GM12878 (cell line): ENCODE measurements at regions not wholly inside any gene's neighbourhood (a gene's known extent, or its start where the extent isn't known, plus 50 kb on each side); places are given as distances from the start of the nearest gene placed in this dataset.
"Not testable (repeated sequence)": the region's sequence is repeated elsewhere in the genome, so short reads cannot be mapped to it uniquely, and the experiment has no call there.

ENCODE experiments used
- ATAC-seq: fragments of 200-7000 bp; cut with Tn5 transposase; 3 replicates; pipeline ENCODE4 v1.9.1; 2020; ENCODE audit warnings: mild to moderate bottlenecking, moderate library complexity
- BruUV-seq: library from RNA; stranded (reverse); fragments of 400-500 nt; replicated peaks from 2 replicates; lab custom pipeline; 2021; lab: Mats Ljungman, UMichigan
- CTCF ChIA-PET: fragments of 300-600 bp; sonication (Branson Sonifier 250); formaldehyde crosslinking; extraction: SDS; loops from one replicate; lab custom pipeline; 2021; ENCODE audit warnings: inconsistent platforms; lab: Yijun Ruan, JAX
- POLR2A ChIA-PET: fragments of 350-600 bp; formaldehyde crosslinking; extraction: SDS; loops from one replicate; lab custom pipeline; 2021; ENCODE audit warnings: inconsistent platforms; lab: Charles Lee
- RAD21 ChIA-PET: fragments of 300-600 bp; sonication (Branson Sonifier 250); formaldehyde crosslinking; loops from one replicate; lab custom pipeline; 2023; ENCODE audit warnings: antibody characterized with exemption; ENCODE audit not compliant: unreplicated experiment; lab: Charles Lee
- SMC1A ChIA-PET: fragments of 300-600 bp; sonication (Branson Sonifier 250); formaldehyde crosslinking; loops from one replicate; lab custom pipeline; 2023; ENCODE audit not compliant: unreplicated experiment, uncharacterized antibody; lab: Charles Lee
- DNase-seq: peaks from one replicate; pipeline ENCODE4 v3.0.0-alpha.2; 2011; ENCODE audit warnings: low read depth, low spot score
- FAIRE-seq: peaks from 3 replicates; lab custom pipeline; 2011; peaks lifted over from hg19 to GRCh38; lab: Jason Lieb, UNC
- H2AFZ ChIP-seq: 2 replicates; pipeline ENCODE4 v1.6.0; 2011; ENCODE audit warnings: low read depth, low read length, control low read depth; ENCODE audit not compliant: control insufficient read depth
- H3K27ac ChIP-seq: 2 replicates; pipeline ENCODE4 v1.5.1; 2011; ENCODE audit warnings: control low read depth; ENCODE audit not compliant: control insufficient read depth, insufficient read depth
- H3K27me3 ChIP-seq, 2 experiments: replicated peaks in 1 of 2; 2 replicates each; pipeline versions ENCODE4 v1.6.0 to v1.6.1; 2011; ENCODE audit warnings: low read length in 1 of 2; ENCODE audit not compliant: control insufficient read depth in 2 of 2, insufficient read depth in 2 of 2
- H3K36me3 ChIP-seq, 2 experiments: 2 replicates each; pipeline ENCODE4 v1.5.1; 2011; ENCODE audit warnings: low read length in 1 of 2; ENCODE audit not compliant: control insufficient read depth in 2 of 2, insufficient read depth in 2 of 2
- H3K4me1 ChIP-seq: 2 replicates; pipeline ENCODE4 v1.6.1; 2011; ENCODE audit warnings: mild to moderate bottlenecking, low read length, moderate library complexity, mixed read lengths; ENCODE audit not compliant: control insufficient read depth, insufficient read depth
- H3K4me2 ChIP-seq: 2 replicates; pipeline ENCODE4 v1.6.0; 2011; ENCODE audit warnings: control low read depth; ENCODE audit not compliant: control insufficient read depth, insufficient read depth
- H3K4me3 ChIP-seq: fragments of 200-600 bp; sonication (generic); 2 replicates; pipeline ENCODE4 v1.5.1; 2016
- H3K79me2 ChIP-seq: 2 replicates; pipeline ENCODE4 v1.6.0; 2011; ENCODE audit warnings: low read length; ENCODE audit not compliant: control insufficient read depth, insufficient read depth
- H3K9ac ChIP-seq: 2 replicates; pipeline ENCODE4 v1.8.0; 2011; ENCODE audit warnings: low read length, control low read depth, mixed read lengths; ENCODE audit not compliant: control insufficient read depth, insufficient read depth
- H3K9me3 ChIP-seq: replicated peaks from 3 replicates; pipeline ENCODE4 v1.5.1; 2011; ENCODE audit warnings: mild to moderate bottlenecking, low read length; ENCODE audit not compliant: control insufficient read depth, insufficient read depth
- H4K20me1 ChIP-seq: 2 replicates; pipeline ENCODE4 v1.6.0; 2011; ENCODE audit not compliant: control insufficient read depth, insufficient read depth
- EGR1 ChIP-seq, 2 experiments: IDR thresholded peaks; 1 replicate in 1 of 2; 2 replicates in 1 of 2; pipeline ENCODE4 v1.6.1; 2011 to 2012; ENCODE audit warnings: low read depth in 2 of 2, low read length in 2 of 2, borderline replicate concordance in 1 of 2, mild to moderate bottlenecking in 1 of 2, moderate library complexity in 1 of 2
- FOS ChIP-seq: IDR thresholded peaks from 3 replicates; pipeline ENCODE4 v1.6.1; 2011; ENCODE audit warnings: borderline replicate concordance; ENCODE audit not compliant: insufficient read length; ENCODE audit errors: extremely low read depth
- MYC ChIP-seq: IDR thresholded peaks from 2 replicates; pipeline ENCODE4 v1.6.1; 2011; ENCODE audit warnings: mild to moderate bottlenecking, low read length, moderate library complexity, inconsistent platforms; ENCODE audit not compliant: insufficient read depth, insufficient replicate concordance, insufficient read length, severe bottlenecking
- POLR2A ChIP-seq: IDR thresholded peaks from 2 replicates; pipeline ENCODE4 v1.6.1; 2011; ENCODE audit warnings: low read depth, mild to moderate bottlenecking, low read length
- WGBS: methylation state at CpG from one replicate; pipeline ENCODE4 v1.1.6; 2016; ENCODE audit warnings: low lambda C conversion rate; ENCODE audit not compliant: insufficient replicate concordance, insufficient coverage; ENCODE audit errors: missing lambda C conversion rate; 5-methylcytosine and 5-hydroxymethylcytosine counted together
- in situ Hi-C: fragments of 300-500 bp; cut with MboI; formaldehyde crosslinking; loops from 9 replicates; pipeline ENCODE4 v1.14.3; 2018; ENCODE audit warnings: mixed read lengths
- intact Hi-C: fragments of 100-400 bp; cut with micrococcal nuclease; formaldehyde crosslinking; loops from one replicate; pipeline ENCODE4 v1.14.2; 2022; ENCODE audit not compliant: unreplicated experiment
- TF ChIP-seq, protein P1 (sequence below): fragments of 450-650 bp; IDR thresholded peaks from 2 replicates; pipeline ENCODE4 v1.6.1; 2017; ENCODE audit warnings: mild to moderate bottlenecking, moderate library complexity

- TF ChIP-seq, protein P1, sequence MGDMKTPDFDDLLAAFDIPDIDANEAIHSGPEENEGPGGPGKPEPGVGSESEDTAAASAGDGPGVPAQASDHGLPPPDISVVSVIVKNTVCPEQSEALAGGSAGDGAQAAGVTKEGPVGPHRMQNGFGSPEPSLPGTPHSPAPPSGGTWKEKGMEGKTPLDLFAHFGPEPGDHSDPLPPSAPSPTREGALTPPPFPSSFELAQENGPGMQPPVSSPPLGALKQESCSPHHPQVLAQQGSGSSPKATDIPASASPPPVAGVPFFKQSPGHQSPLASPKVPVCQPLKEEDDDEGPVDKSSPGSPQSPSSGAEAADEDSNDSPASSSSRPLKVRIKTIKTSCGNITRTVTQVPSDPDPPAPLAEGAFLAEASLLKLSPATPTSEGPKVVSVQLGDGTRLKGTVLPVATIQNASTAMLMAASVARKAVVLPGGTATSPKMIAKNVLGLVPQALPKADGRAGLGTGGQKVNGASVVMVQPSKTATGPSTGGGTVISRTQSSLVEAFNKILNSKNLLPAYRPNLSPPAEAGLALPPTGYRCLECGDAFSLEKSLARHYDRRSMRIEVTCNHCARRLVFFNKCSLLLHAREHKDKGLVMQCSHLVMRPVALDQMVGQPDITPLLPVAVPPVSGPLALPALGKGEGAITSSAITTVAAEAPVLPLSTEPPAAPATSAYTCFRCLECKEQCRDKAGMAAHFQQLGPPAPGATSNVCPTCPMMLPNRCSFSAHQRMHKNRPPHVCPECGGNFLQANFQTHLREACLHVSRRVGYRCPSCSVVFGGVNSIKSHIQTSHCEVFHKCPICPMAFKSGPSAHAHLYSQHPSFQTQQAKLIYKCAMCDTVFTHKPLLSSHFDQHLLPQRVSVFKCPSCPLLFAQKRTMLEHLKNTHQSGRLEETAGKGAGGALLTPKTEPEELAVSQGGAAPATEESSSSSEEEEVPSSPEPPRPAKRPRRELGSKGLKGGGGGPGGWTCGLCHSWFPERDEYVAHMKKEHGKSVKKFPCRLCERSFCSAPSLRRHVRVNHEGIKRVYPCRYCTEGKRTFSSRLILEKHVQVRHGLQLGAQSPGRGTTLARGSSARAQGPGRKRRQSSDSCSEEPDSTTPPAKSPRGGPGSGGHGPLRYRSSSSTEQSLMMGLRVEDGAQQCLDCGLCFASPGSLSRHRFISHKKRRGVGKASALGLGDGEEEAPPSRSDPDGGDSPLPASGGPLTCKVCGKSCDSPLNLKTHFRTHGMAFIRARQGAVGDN, result no peak
- TF ChIP-seq POLR2A (no peak), MYC (no peak), FOS (no peak), EGR1 (IDR thresholded peaks at IDR 0.05; ENCODE audit: borderline replicate concordance in 1 of 2, low read depth in 2 of 2, low read length in 2 of 2) (no peak)
These were observed 63.7 kb upstream of the APBB1IP start (continued) for GRCh38 chr10:26374426-26374825.

GRCh38 chr10:26377224-26377810, 60.8 kb upstream of the APBB1IP start:
- H3K4me2 ChIP-seq, BruUV-seq, H2AFZ ChIP-seq, H4K20me1 ChIP-seq, H3K4me3 ChIP-seq, RAD21 ChIA-PET, H3K9me3 ChIP-seq, in situ Hi-C loops, H3K79me2 ChIP-seq, DNase-seq, H3K9ac ChIP-seq, H3K27me3 ChIP-seq, intact Hi-C loops, ATAC-seq, POLR2A ChIA-PET, H3K27ac ChIP-seq, H3K36me3 ChIP-seq, FAIRE-seq: not testable (repeated sequence)
- ChIA-PET SMC1A (interaction anchor here (0.6 to 1.5 kb wide), 2 partner anchors 9 to 511 kb away, joined by 3 to 5 read pairs; no protein-coding TSS in a partner anchor), CTCF (interaction anchor here (0.6 to 1.3 kb wide), 2 partner anchors 9 to 121 kb away, joined by 3 read pairs; no protein-coding TSS in a partner anchor)
- WGBS, result 95% methylated on average over 9 of the region's 9 CpGs
- H3K4me1 ChIP-seq, result peaks cover 10% of the 10 kb centered on the region
